NB4 (cell line): ENCODE measurements at regions not wholly inside any gene's neighbourhood (a gene's known extent, or its start where the extent isn't known, plus 50 kb on each side); places are given as distances from the start of the nearest gene placed in this dataset.

Experiments
- DNase-seq: peaks from one replicate; pipeline ENCODE4 v3.0.0; 2010; ENCODE audit warnings: low read depth
- H3K4me3 ChIP-seq: one replicate; pipeline ENCODE4 v1.5.1; 2011; ENCODE audit warnings: mild to moderate bottlenecking, low read depth, low read length, moderate library complexity
- MYC ChIP-seq: IDR thresholded peaks from 2 replicates; pipeline ENCODE4 v1.6.1; 2011; ENCODE audit warnings: low read depth, low read length
- POLR2A ChIP-seq: IDR thresholded peaks from 2 replicates; pipeline ENCODE4 v1.6.1; 2011; ENCODE audit warnings: mild to moderate bottlenecking; ENCODE audit not compliant: insufficient read length; ENCODE audit errors: extremely low read depth
- TF ChIP-seq, protein P1 (sequence below): IDR thresholded peaks from one replicate; pipeline ENCODE4 v1.5.1; 2012; ENCODE audit warnings: low read depth, low read length
- TF ChIP-seq, protein P2 (sequence below): IDR thresholded peaks from 2 replicates; pipeline ENCODE4 v1.6.1; 2011; ENCODE audit warnings: low read depth, low read length

DNA sequence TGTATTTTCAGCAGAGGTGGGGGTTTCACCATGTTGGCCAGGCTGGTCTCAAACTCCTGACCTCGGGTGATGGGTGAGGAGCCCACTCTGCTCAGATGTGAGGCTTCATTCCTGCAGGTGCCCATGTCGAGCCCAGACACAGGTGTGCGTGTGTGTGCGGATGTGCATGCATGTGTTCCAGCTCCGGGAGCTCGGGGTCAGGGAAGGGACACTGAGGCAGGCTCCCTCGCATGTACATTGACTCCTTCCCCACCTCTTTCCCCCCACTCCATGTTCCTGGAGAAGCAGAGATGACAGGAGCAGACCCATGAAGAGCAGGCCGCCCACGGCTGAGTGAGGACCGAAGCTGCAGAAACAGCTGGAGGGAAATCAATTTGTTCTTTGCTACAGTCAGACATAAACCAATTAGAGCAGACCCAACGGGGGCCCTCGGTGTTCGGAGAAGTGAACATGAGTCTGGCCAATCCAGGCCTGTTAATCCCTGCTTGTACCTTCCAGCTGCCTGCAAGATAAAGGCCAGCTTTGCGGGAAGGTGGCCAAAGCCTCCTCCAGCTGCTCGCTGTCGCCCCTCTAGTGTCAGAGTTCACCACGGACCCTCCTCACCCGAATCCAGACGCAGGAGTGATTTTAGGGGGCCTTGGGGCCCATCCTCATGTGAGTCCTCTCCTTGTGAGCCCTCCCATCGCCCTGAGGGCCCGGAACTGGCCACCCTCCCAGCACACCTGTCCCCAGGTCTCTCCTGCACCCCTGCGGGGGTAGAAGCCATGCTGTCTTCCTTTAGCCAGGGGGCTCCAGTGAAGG is 321.0 kb upstream of the RTL1 start:
- no peak for DNase-seq
- TF ChIP-seq, protein P1, sequence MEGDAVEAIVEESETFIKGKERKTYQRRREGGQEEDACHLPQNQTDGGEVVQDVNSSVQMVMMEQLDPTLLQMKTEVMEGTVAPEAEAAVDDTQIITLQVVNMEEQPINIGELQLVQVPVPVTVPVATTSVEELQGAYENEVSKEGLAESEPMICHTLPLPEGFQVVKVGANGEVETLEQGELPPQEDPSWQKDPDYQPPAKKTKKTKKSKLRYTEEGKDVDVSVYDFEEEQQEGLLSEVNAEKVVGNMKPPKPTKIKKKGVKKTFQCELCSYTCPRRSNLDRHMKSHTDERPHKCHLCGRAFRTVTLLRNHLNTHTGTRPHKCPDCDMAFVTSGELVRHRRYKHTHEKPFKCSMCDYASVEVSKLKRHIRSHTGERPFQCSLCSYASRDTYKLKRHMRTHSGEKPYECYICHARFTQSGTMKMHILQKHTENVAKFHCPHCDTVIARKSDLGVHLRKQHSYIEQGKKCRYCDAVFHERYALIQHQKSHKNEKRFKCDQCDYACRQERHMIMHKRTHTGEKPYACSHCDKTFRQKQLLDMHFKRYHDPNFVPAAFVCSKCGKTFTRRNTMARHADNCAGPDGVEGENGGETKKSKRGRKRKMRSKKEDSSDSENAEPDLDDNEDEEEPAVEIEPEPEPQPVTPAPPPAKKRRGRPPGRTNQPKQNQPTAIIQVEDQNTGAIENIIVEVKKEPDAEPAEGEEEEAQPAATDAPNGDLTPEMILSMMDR: no peak
- TF ChIP-seq MYC: no peak
- TF ChIP-seq POLR2A: no peak
- TF ChIP-seq, protein P2, sequence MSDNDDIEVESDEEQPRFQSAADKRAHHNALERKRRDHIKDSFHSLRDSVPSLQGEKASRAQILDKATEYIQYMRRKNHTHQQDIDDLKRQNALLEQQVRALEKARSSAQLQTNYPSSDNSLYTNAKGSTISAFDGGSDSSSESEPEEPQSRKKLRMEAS: no peak

GRCh38 chr14:101225157-101226152 is 321.9 kb upstream of the RTL1 start:
- TF ChIP-seq, protein P2: no peak
- TF ChIP-seq, protein P1: no peak
- no peak for TF ChIP-seq POLR2A
- no peak for DNase-seq
- H3K4me3 ChIP-seq: no peak overlapping the region

More for the DNA sequence above, 321.0 kb upstream of the RTL1 start:
- H3K4me3 ChIP-seq: no peak overlapping the region

DNA sequence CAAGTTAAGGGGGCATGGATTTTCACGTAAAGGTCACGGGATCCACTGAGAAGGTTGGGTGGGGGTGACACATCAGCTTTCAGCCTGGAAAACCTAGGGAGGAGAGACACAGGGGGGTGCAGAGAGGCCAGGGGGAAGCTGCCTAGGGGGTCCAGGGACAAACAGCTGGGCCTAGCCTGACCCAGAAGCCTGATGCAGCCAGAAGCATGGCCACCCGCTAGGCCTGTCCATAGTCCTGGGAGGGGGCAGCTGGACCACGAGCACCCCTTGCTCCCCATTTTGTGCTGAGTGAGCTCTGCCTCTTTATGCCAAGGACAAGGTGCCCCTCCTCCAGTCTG is 322.7 kb upstream of the RTL1 start:
- DNase-seq: no peak
- TF ChIP-seq, protein P2: no peak
- TF ChIP-seq, protein P1: no peak
- TF ChIP-seq POLR2A: no peak
- H3K4me3 ChIP-seq: no peak overlapping the region

GRCh38 chr14:101226603-101227425 is 323.3 kb upstream of the RTL1 start:
- DNase-seq: no peak
- no peak overlapping the region for H3K4me3 ChIP-seq
- TF ChIP-seq, protein P1: no peak
- no peak for TF ChIP-seq MYC
- TF ChIP-seq POLR2A: no peak
- TF ChIP-seq, protein P2: no peak
